ENCODE measurements at regions not wholly inside any gene's neighbourhood (a gene's known extent, or its start where the extent isn't known, plus 50 kb on each side); places are given as distances from the start of the nearest gene placed in this dataset.

- no peak for TF ChIP-seq CTCF (IDR thresholded peaks at IDR 0.05)
- TF ChIP-seq EZH2phosphoT487 (IDR thresholded peaks at IDR 0.05) = no peak
Measured at GRCh38 chr12:67517181-67517887, 131.2 kb upstream of the DYRK2 start.
